AG09309 (cell line): ENCODE measurements at regions not wholly inside any gene's neighbourhood (a gene's known extent, or its start where the extent isn't known, plus 50 kb on each side); places are given as distances from the start of the nearest gene placed in this dataset.
A peak's percentile ranks its signal among the peaks of the same experiment; 100 is the strongest.

Source experiments
- DNase-seq: peaks from one replicate; pipeline ENCODE4 v3.0.0-alpha.2; 2010; ENCODE audit warnings: low read depth
- H3K4me3 ChIP-seq: 2 replicates; pipeline ENCODE4 v1.5.1; 2011; ENCODE audit warnings: mild to moderate bottlenecking, low read depth, low read length, moderate library complexity; ENCODE audit not compliant: control insufficient read depth
- TF ChIP-seq, protein P1 (sequence below): IDR thresholded peaks from 2 replicates; pipeline ENCODE4 v1.5.1; 2011; ENCODE audit warnings: mild to moderate bottlenecking, low read depth, low read length, inconsistent platforms; ENCODE audit not compliant: insufficient read depth, control insufficient read depth; ENCODE audit errors: missing control alignments

- H3K4me3 ChIP-seq = no peak overlapping the region
- TF ChIP-seq, protein P1, sequence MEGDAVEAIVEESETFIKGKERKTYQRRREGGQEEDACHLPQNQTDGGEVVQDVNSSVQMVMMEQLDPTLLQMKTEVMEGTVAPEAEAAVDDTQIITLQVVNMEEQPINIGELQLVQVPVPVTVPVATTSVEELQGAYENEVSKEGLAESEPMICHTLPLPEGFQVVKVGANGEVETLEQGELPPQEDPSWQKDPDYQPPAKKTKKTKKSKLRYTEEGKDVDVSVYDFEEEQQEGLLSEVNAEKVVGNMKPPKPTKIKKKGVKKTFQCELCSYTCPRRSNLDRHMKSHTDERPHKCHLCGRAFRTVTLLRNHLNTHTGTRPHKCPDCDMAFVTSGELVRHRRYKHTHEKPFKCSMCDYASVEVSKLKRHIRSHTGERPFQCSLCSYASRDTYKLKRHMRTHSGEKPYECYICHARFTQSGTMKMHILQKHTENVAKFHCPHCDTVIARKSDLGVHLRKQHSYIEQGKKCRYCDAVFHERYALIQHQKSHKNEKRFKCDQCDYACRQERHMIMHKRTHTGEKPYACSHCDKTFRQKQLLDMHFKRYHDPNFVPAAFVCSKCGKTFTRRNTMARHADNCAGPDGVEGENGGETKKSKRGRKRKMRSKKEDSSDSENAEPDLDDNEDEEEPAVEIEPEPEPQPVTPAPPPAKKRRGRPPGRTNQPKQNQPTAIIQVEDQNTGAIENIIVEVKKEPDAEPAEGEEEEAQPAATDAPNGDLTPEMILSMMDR = no peak
- DNase-seq = no peak
Observed at GRCh38 chr3:17910922-17911321, 168.5 kb upstream of the TBC1D5 start.

DNA sequence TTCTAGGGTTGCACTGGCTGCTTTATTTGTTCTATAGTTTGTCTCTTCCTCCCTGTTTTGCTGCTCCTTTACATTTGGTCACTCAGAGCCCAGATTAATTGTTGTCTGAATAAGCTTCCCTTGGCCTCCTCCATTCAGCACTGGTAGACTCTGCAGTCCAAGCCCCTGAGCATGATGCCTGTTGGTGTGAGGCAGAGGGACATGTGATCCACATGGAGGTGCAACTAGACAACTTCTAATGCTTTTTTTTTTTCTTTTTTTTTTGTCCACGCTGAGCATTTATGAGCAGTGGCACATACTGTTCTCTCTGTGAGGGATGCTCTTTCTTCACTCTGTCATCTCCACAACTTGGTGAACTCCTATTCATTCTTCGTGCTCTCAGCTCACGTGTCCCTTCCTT, 167.3 kb upstream of the TBC1D5 start:
- TF ChIP-seq, protein P1 = no peak
- DNase-seq = no peak
- no peak overlapping the region for H3K4me3 ChIP-seq

GRCh38 chr3:17908399-17909191, 166.2 kb upstream of the TBC1D5 start:
- DNase-seq = no peak
- TF ChIP-seq, protein P1 = no peak
- no peak overlapping the region for H3K4me3 ChIP-seq

- no peak overlapping the region for H3K4me3 ChIP-seq
- TF ChIP-seq, protein P1 = no peak
- no peak for DNase-seq
Observed at GRCh38 chr3:17905996-17906395, 163.6 kb upstream of the TBC1D5 start.

DNA sequence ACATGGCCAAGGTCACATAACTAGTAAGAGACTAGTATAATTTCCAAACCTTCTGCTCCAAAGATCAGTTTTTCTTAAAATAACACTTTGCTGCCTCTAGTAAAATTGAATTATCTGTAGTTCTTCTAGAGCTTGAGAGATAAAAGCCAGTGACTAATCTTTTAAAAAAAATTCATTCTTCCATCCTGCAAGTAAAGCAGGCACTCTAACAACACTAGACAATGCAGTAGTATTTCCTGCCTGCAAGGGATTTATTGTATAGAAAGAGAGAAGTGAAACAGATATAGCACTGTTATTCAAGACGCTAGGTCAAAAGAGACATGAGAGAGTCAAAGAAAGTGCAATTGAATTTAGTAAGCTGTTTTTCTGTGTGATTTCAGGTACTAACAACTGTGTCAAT, 159.5 kb upstream of the TBC1D5 start:
- DNase-seq = no peak
- no peak overlapping the region for H3K4me3 ChIP-seq
- TF ChIP-seq, protein P1 = no peak

GRCh38 chr3:17894434-17895060, 152.1 kb upstream of the TBC1D5 start:
- TF ChIP-seq, protein P1 = peak; percentile 70
- no peak for DNase-seq
- no peak overlapping the region for H3K4me3 ChIP-seq
